Endothelial cell of umbilical vein (primary cell): ENCODE measurements at regions not wholly inside any gene's neighbourhood (a gene's known extent, or its start where the extent isn't known, plus 50 kb on each side); places are given as distances from the start of the nearest gene placed in this dataset.

Source experiments
- BruUV-seq: library from RNA; stranded (reverse); fragments of 400-500 nt; replicated peaks from 2 replicates; lab custom pipeline; 2021; lab: Mats Ljungman, UMichigan
- CTCF ChIA-PET: fragments of 300-600, 350-600 bp; sonication (Branson Sonifier 250); formaldehyde crosslinking; loops from one replicate; lab custom pipeline; 2021; ENCODE audit warnings: antibody characterized with exemption, inconsistent platforms; lab: Charles Lee
- POLR2A ChIA-PET: fragments of 300-600, 350-600 bp; sonication (Branson Sonifier 250); formaldehyde crosslinking; loops from one replicate; lab custom pipeline; 2021; ENCODE audit warnings: antibody characterized with exemption, inconsistent platforms; lab: Charles Lee
- DNase-seq: peaks from one replicate; pipeline ENCODE4 v3.0.0-alpha.2; 2011; ENCODE audit warnings: low read depth, low spot score
- FAIRE-seq: peaks from 2 replicates; lab custom pipeline; 2011; peaks lifted over from hg19 to GRCh38; lab: Jason Lieb, UNC
- H2AFZ ChIP-seq: 2 replicates; pipeline ENCODE4 v1.6.0; 2012; ENCODE audit warnings: low read depth, low read length, control low read depth, inconsistent platforms
- H3K27ac ChIP-seq: 2 replicates; pipeline ENCODE4 v1.5.1; 2011; ENCODE audit warnings: low read depth, mild to moderate bottlenecking, control low read depth, low read length, moderate library complexity; ENCODE audit not compliant: insufficient read depth
- H3K27me3 ChIP-seq, 2 experiments: 2 replicates each; pipeline versions ENCODE4 v1.6.0 to v1.6.1; 2011; ENCODE audit warnings: low read length in 2 of 2, mixed read lengths in 1 of 2; ENCODE audit not compliant: control insufficient read depth in 2 of 2, insufficient read depth in 2 of 2
- H3K36me3 ChIP-seq, 2 experiments: 2 replicates in 1 of 2; 3 replicates in 1 of 2; pipeline ENCODE4 v1.5.1; 2011; ENCODE audit warnings: low read length in 2 of 2, mild to moderate bottlenecking in 1 of 2, moderate library complexity in 1 of 2; ENCODE audit not compliant: control insufficient read depth in 2 of 2, insufficient read depth in 2 of 2; ENCODE audit errors: extremely low read depth in 1 of 2
- H3K4me1 ChIP-seq: 3 replicates; pipeline ENCODE4 v1.5.1; 2011; ENCODE audit warnings: mild to moderate bottlenecking, low read length; ENCODE audit not compliant: control insufficient read depth, insufficient read depth; ENCODE audit errors: extremely low read depth
- H3K4me2 ChIP-seq: 2 replicates; pipeline ENCODE4 v1.6.1; 2011; ENCODE audit warnings: low read length, control low read depth, mixed read lengths; ENCODE audit not compliant: insufficient read depth
- H3K4me3 ChIP-seq, 3 experiments: fragments of 200-600 bp in 1 of 3; sonication (generic), shearing (Covaris generic) in 1 of 3; replicated peaks in 1 of 3; 2 replicates each; pipeline ENCODE4 v1.5.1; 2011 to 2016; ENCODE audit warnings: control low read depth in 3 of 3, low read length in 3 of 3, mild to moderate bottlenecking in 2 of 3, inconsistent platforms in 1 of 3, low read depth in 1 of 3, moderate library complexity in 1 of 3; ENCODE audit not compliant: insufficient read depth in 1 of 3
- H3K79me2 ChIP-seq: 2 replicates; pipeline ENCODE4 v1.6.0; 2012; ENCODE audit warnings: low read length, inconsistent platforms; ENCODE audit not compliant: control insufficient read depth, insufficient read depth
- H3K9ac ChIP-seq: replicated peaks from 2 replicates; pipeline ENCODE3; 2011; ENCODE audit warnings: low read length, control low read depth; ENCODE audit not compliant: insufficient read depth; ENCODE audit errors: extremely low read depth
- H3K9me1 ChIP-seq: replicated peaks from 3 replicates; pipeline ENCODE4 v1.6.0; 2011; ENCODE audit warnings: mild to moderate bottlenecking, low read length; ENCODE audit not compliant: control insufficient read depth, insufficient read depth; ENCODE audit errors: extremely low read depth
- H3K9me3 ChIP-seq: replicated peaks from 2 replicates; pipeline ENCODE4 v1.5.1; 2012; ENCODE audit warnings: low read length, inconsistent platforms; ENCODE audit not compliant: control insufficient read depth, insufficient read depth
- H4K20me1 ChIP-seq: replicated peaks from 2 replicates; pipeline ENCODE3; 2011; ENCODE audit warnings: mild to moderate bottlenecking, low read length; ENCODE audit not compliant: control insufficient read depth, insufficient read depth; ENCODE audit errors: extremely low read depth
- EZH2 ChIP-seq: IDR thresholded peaks from 2 replicates; pipeline ENCODE4 v1.6.1; 2012; ENCODE audit warnings: borderline replicate concordance, low read depth, mild to moderate bottlenecking, moderate library complexity, low read length, inconsistent platforms; ENCODE audit not compliant: severe bottlenecking
- FOS ChIP-seq: IDR thresholded peaks from 2 replicates; pipeline ENCODE4 v1.6.1; 2011; ENCODE audit warnings: mild to moderate bottlenecking, low read length, moderate library complexity, borderline replicate concordance; ENCODE audit not compliant: insufficient read depth
- GATA2 ChIP-seq: IDR thresholded peaks from 2 replicates; pipeline ENCODE4 v1.7.0; 2011; ENCODE audit warnings: low read depth, mild to moderate bottlenecking, moderate library complexity, mixed read lengths, low read length; ENCODE audit not compliant: insufficient read length, insufficient read depth
- JUN ChIP-seq: IDR thresholded peaks from 2 replicates; pipeline ENCODE4 v1.6.1; 2011; ENCODE audit warnings: borderline replicate concordance, low read depth; ENCODE audit not compliant: insufficient read length, insufficient read depth
- MYC ChIP-seq: IDR thresholded peaks from one replicate; pipeline ENCODE4 v1.6.1; 2011; ENCODE audit warnings: mild to moderate bottlenecking, low read depth, low read length
- POLR2A ChIP-seq: IDR thresholded peaks from 2 replicates; pipeline ENCODE4 v1.6.1; 2012; ENCODE audit warnings: low read depth, mild to moderate bottlenecking, control low read depth, low read length
- POLR2AphosphoS5 ChIP-seq: IDR thresholded peaks from 2 replicates; pipeline ENCODE4 v1.6.1; 2012; ENCODE audit warnings: low read depth, mild to moderate bottlenecking, control low read depth, low read length, moderate library complexity; ENCODE audit not compliant: insufficient read depth
- dilution Hi-C: fragments of 300-500 bp; cut with MboI; formaldehyde crosslinking; loops from one replicate; pipeline ENCODE4 v1.15.0; 2019; ENCODE audit warnings: low sequenced_read_pairs; ENCODE audit not compliant: extremely low pct_ligation_motif_present
- intact Hi-C: fragments of 100-400 bp; cut with micrococcal nuclease; formaldehyde crosslinking; loops from one replicate; pipeline ENCODE4 v1.10.0; 2022
- TF ChIP-seq, protein P1 (sequence below): IDR thresholded peaks from 2 replicates; pipeline ENCODE4 v1.6.1; 2011; ENCODE audit not compliant: insufficient read depth, insufficient read length
- TF ChIP-seq, protein P2 (sequence below), 2 donors: IDR thresholded peaks; 1 replicate in 1 of 2; 2 replicates in 1 of 2; pipeline ENCODE4 v1.5.1; 2011; ENCODE audit warnings: low read length in 2 of 2, mild to moderate bottlenecking in 2 of 2, moderate library complexity in 2 of 2, control low read depth in 1 of 2, inconsistent platforms in 1 of 2, low read depth in 1 of 2; ENCODE audit not compliant: insufficient read depth in 1 of 2; ENCODE audit errors: extremely low read depth in 1 of 2

DNA sequence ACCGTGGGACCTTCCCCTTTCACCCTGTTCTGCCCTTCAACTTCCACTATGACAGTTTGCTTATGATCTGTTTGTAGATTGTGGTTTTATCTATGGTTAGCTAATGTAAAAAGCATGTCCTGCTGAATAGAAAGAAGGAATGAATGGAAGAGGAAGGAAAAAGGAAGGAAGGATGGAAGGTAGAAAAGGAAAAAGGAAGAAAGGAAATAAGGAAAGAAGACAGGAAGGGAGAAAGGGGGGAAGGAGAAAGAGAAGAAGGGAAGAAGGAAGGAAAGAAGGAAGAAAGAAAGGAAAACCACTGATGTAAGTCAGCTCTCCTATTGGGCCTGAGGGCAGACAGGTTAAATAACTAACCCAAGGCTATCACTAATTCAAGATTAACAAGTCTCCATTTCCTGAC lies 319.1 kb upstream of the KLF3 start:
- Histone ChIP-seq H3K27me3 (peaks cover 2% of the 10 kb centered on the region in 2 experiments), H3K27ac (no peak overlapping the region), H3K9me1 (no peaks in the 10 kb centered on the region), H3K4me1 (no peaks in the 10 kb centered on the region), H3K9ac (no peak overlapping the region), H3K4me2 (no peak overlapping the region), H3K4me3 (no peak overlapping the region), H3K9me3 (no peaks in the 10 kb centered on the region), H2AFZ (no peak overlapping the region), H3K36me3 (no peaks in the 10 kb centered on the region), H3K79me2 (no peaks in the 10 kb centered on the region), H4K20me1 (no peaks in the 10 kb centered on the region)
- ChIA-PET POLR2A (no interaction called here), CTCF (no interaction called here)
- DNase-seq = no peak
- FAIRE-seq = no peak
- no TSS peak for BruUV-seq
- intact Hi-C loops (no loop called here), dilution Hi-C loops (no loop called here)
- TF ChIP-seq JUN (no peak), FOS (no peak), MYC (no peak), POLR2AphosphoS5 (no peak), POLR2A (no peak), GATA2 (no peak), EZH2 (no peak)
- TF ChIP-seq, protein P1, sequence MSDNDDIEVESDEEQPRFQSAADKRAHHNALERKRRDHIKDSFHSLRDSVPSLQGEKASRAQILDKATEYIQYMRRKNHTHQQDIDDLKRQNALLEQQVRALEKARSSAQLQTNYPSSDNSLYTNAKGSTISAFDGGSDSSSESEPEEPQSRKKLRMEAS = no peak
- TF ChIP-seq, protein P2, sequence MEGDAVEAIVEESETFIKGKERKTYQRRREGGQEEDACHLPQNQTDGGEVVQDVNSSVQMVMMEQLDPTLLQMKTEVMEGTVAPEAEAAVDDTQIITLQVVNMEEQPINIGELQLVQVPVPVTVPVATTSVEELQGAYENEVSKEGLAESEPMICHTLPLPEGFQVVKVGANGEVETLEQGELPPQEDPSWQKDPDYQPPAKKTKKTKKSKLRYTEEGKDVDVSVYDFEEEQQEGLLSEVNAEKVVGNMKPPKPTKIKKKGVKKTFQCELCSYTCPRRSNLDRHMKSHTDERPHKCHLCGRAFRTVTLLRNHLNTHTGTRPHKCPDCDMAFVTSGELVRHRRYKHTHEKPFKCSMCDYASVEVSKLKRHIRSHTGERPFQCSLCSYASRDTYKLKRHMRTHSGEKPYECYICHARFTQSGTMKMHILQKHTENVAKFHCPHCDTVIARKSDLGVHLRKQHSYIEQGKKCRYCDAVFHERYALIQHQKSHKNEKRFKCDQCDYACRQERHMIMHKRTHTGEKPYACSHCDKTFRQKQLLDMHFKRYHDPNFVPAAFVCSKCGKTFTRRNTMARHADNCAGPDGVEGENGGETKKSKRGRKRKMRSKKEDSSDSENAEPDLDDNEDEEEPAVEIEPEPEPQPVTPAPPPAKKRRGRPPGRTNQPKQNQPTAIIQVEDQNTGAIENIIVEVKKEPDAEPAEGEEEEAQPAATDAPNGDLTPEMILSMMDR (IDR thresholded peaks at IDR 0.05; ENCODE audit: extremely low read depth in 1 of 2, insufficient read depth in 1 of 2, low read depth in 1 of 2, low read length in 2 of 2) = no peak
